Natural killer cell (primary cell): ENCODE measurements at regions not wholly inside any gene's neighbourhood (a gene's known extent, or its start where the extent isn't known, plus 50 kb on each side); places are given as distances from the start of the nearest gene placed in this dataset.

Experiments used
- ATAC-seq, 3 donors: fragments of 150-1000 bp in 2 of 3; fragments of 200-7000 bp in 1 of 3; cut with Tn5 transposase; 1 replicate in 1 of 3; 2 replicates in 2 of 3; pipeline ENCODE4 v1.10.0; 2021; ENCODE audit warnings: mild to moderate bottlenecking in 2 of 3, moderate library complexity in 2 of 3
- DNase-seq, 2 donors: peaks; one replicate each; pipeline versions ENCODE4 v3.0.0 to v3.0.0-alpha.2; 2013 to 2021; ENCODE audit warnings: mixed read lengths in 1 of 2
- H3K27ac ChIP-seq: one replicate; pipeline ENCODE4 v1.5.1; 2013; ENCODE audit warnings: mild to moderate bottlenecking, low read length
- H3K27me3 ChIP-seq: one replicate; pipeline ENCODE4 v1.6.1; 2013; ENCODE audit warnings: low read length; ENCODE audit not compliant: control insufficient read depth, insufficient read depth
- H3K36me3 ChIP-seq: one replicate; pipeline ENCODE4 v1.6.1; 2013; ENCODE audit warnings: low read length; ENCODE audit not compliant: control insufficient read depth, insufficient read depth
- H3K4me1 ChIP-seq: one replicate; pipeline ENCODE4 v1.6.1; 2013; ENCODE audit warnings: low read length; ENCODE audit not compliant: control insufficient read depth, insufficient read depth
- H3K4me3 ChIP-seq: one replicate; pipeline ENCODE4 v1.5.1; 2013; ENCODE audit warnings: low read length
- H3K9me3 ChIP-seq: one replicate; pipeline ENCODE4 v1.6.1; 2013; ENCODE audit warnings: low read length; ENCODE audit not compliant: control insufficient read depth, insufficient read depth
- H3K27ac Mint-ChIP-seq, 2 donors: one replicate each; pipeline ENCODE4 v1.8.0; 2022; ENCODE audit warnings: mild to moderate bottlenecking in 2 of 2, mixed read lengths in 2 of 2, moderate library complexity in 1 of 2
- H3K27me3 Mint-ChIP-seq, 2 donors: one replicate each; pipeline ENCODE4 v1.8.0; 2022; ENCODE audit warnings: low read depth in 2 of 2, mixed read lengths in 2 of 2
- H3K36me3 Mint-ChIP-seq: one replicate; pipeline ENCODE4 v1.8.0; 2022; ENCODE audit warnings: mixed read lengths
- H3K4me1 Mint-ChIP-seq, 2 donors: one replicate each; pipeline ENCODE4 v1.8.0; 2022; ENCODE audit warnings: mixed read lengths in 2 of 2
- H3K4me3 Mint-ChIP-seq: one replicate; pipeline ENCODE4 v1.8.0; 2022; ENCODE audit warnings: mild to moderate bottlenecking, moderate library complexity, mixed read lengths
- H3K9me3 Mint-ChIP-seq, 2 donors: one replicate each; pipeline ENCODE4 v1.8.0; 2022; ENCODE audit warnings: mixed read lengths in 2 of 2
- CTCF ChIP-seq: fragments of 200-600 bp; IDR thresholded peaks from one replicate; pipeline ENCODE4 v1.8.0; 2022; ENCODE audit warnings: antibody characterized with exemption
- WGBS: methylation state at CpG from one replicate; pipeline ENCODE4 v1.1.7; 2013; ENCODE audit warnings: missing lambda C conversion rate; ENCODE audit not compliant: insufficient coverage; 5-methylcytosine and 5-hydroxymethylcytosine counted together
- intact Hi-C: fragments of 100-400 bp; cut with micrococcal nuclease; formaldehyde crosslinking; loops from one replicate; pipeline ENCODE4 v1.14.2; 2022

- no peak overlapping the region for H3K4me3 Mint-ChIP-seq
- ATAC-seq (no peak), DNase-seq (no peak)
- Histone ChIP-seq H3K27ac (no peak overlapping the region), H3K36me3 (peaks cover 2% of the 10 kb centered on the region), H3K27me3 (no peaks in the 10 kb centered on the region), H3K4me3 (no peak overlapping the region), H3K4me1 (peaks cover 8% of the 10 kb centered on the region), H3K9me3 (peaks cover 8% of the 10 kb centered on the region)
- peaks cover 8% of the 10 kb centered on the region for H3K36me3 Mint-ChIP-seq
- peaks cover 0 to 3% of the 10 kb centered on the region in 2 donors for H3K9me3 Mint-ChIP-seq
- H3K27ac Mint-ChIP-seq = peak overlapping the region; percentile 77 to 91
- no peaks in the 10 kb centered on the region for H3K27me3 Mint-ChIP-seq
- peaks cover 81 to 83% of the 10 kb centered on the region in 2 donors for H3K4me1 Mint-ChIP-seq
- intact Hi-C loops = loop anchor here (5.0 kb wide), 1 partner anchor 33 kb away; no protein-coding TSS in a partner anchor
- no peak for TF ChIP-seq CTCF
These were observed 109.9 kb downstream of the UTRN start for GRCh38 chr6:144395014-144395413.

- peaks cover 8% of the 10 kb centered on the region for H3K36me3 Mint-ChIP-seq
- peaks cover 80 to 82% of the 10 kb centered on the region in 2 donors for H3K4me1 Mint-ChIP-seq
- peaks cover 0 to 3% of the 10 kb centered on the region in 2 donors for H3K9me3 Mint-ChIP-seq
- intact Hi-C loops = loop anchor here (5.0 kb wide), 1 partner anchor 34 kb away; no protein-coding TSS in a partner anchor
- peaks cover 8% of the 10 kb centered on the region for H3K9me3 ChIP-seq
- H3K4me3 Mint-ChIP-seq = no peak overlapping the region
- no peak for TF ChIP-seq CTCF
- no peaks in the 10 kb centered on the region for H3K27me3 ChIP-seq
- no peaks in the 10 kb centered on the region for H3K27me3 Mint-ChIP-seq
- peaks cover 8% of the 10 kb centered on the region for H3K4me1 ChIP-seq
- no peak for DNase-seq
- 83% methylated on average over 1 of the region's 1 CpG for WGBS
- ATAC-seq = no peak
- H3K36me3 ChIP-seq = peaks cover 2% of the 10 kb centered on the region
- H3K27ac ChIP-seq = no peak overlapping the region
- peak overlapping the region; percentile 77 to 91 for H3K27ac Mint-ChIP-seq
- H3K4me3 ChIP-seq = no peak overlapping the region
These were observed 110.7 kb downstream of the UTRN start for GRCh38 chr6:144395826-144396225.

- peaks cover 80 to 83% of the 10 kb centered on the region in 2 donors for H3K4me1 Mint-ChIP-seq
These were observed 112.0 kb downstream of the UTRN start for GRCh38 chr6:144397141-144397540.

More at GRCh38 chr6:144397141-144397540, 112.0 kb downstream of the UTRN start:
- H3K4me3 ChIP-seq = no peak overlapping the region
- H3K27me3 ChIP-seq = no peaks in the 10 kb centered on the region
- peak overlapping the region; percentile 77 to 91 for H3K27ac Mint-ChIP-seq
- H3K27me3 Mint-ChIP-seq = no peaks in the 10 kb centered on the region
- ATAC-seq (no peak), DNase-seq (no peak)
- intact Hi-C loops = loop anchor here (5.0 kb wide), 1 partner anchor 35 kb away; no protein-coding TSS in a partner anchor
- peaks cover 5% of the 10 kb centered on the region for H3K4me1 ChIP-seq
- H3K36me3 Mint-ChIP-seq = peaks cover 8% of the 10 kb centered on the region
- H3K9me3 Mint-ChIP-seq = peaks cover 0 to 3% of the 10 kb centered on the region in 2 donors
- H3K9me3 ChIP-seq = peaks cover 8% of the 10 kb centered on the region
- H3K36me3 ChIP-seq = peaks cover 2% of the 10 kb centered on the region
- 98% methylated on average over 3 of the region's 4 CpGs for WGBS
- no peak for TF ChIP-seq CTCF
- no peak overlapping the region for H3K27ac ChIP-seq
- no peak overlapping the region for H3K4me3 Mint-ChIP-seq
